ENCODE measurements at regions not wholly inside any gene's neighbourhood (a gene's known extent, or its start where the extent isn't known, plus 50 kb on each side); places are given as distances from the start of the nearest gene placed in this dataset.

- TF ChIP-seq, protein P1, sequence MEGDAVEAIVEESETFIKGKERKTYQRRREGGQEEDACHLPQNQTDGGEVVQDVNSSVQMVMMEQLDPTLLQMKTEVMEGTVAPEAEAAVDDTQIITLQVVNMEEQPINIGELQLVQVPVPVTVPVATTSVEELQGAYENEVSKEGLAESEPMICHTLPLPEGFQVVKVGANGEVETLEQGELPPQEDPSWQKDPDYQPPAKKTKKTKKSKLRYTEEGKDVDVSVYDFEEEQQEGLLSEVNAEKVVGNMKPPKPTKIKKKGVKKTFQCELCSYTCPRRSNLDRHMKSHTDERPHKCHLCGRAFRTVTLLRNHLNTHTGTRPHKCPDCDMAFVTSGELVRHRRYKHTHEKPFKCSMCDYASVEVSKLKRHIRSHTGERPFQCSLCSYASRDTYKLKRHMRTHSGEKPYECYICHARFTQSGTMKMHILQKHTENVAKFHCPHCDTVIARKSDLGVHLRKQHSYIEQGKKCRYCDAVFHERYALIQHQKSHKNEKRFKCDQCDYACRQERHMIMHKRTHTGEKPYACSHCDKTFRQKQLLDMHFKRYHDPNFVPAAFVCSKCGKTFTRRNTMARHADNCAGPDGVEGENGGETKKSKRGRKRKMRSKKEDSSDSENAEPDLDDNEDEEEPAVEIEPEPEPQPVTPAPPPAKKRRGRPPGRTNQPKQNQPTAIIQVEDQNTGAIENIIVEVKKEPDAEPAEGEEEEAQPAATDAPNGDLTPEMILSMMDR (IDR thresholded peaks at IDR 0.05; ENCODE audit: low read length): no peak
- no peak for TF ChIP-seq EZH2 (optimal IDR thresholded peaks at IDR 0.05; ENCODE audit: low read depth, low read length)
Measured at GRCh38 chr4:63218856-63219255, 1190.4 kb downstream of the TECRL start.
